Esophagus squamous epithelium (tissue), 5 donors: ENCODE measurements at regions not wholly inside any gene's neighbourhood (a gene's known extent, or its start where the extent isn't known, plus 50 kb on each side); places are given as distances from the start of the nearest gene placed in this dataset.
A peak's percentile ranks its signal among the peaks of the same experiment; 100 is the strongest.

Experiments used
- DNase-seq: peaks from one replicate; lab custom pipeline; 2025; lab: John Stamatoyannopoulos, UW
- H3K27ac ChIP-seq, 4 donors: fragments of 200-600 bp; sonication (generic); one replicate each; pipeline ENCODE4 v1.5.1; 2016 to 2019; ENCODE audit warnings: mild to moderate bottlenecking in 1 of 4
- H3K27me3 ChIP-seq, 4 donors: fragments of 200-600 bp; sonication (generic); 1 replicate in 3 of 4; 2 replicates in 1 of 4; pipeline versions ENCODE4 v1.5.1 to v1.6.0; 2017 to 2021; ENCODE audit warnings: antibody characterized with exemption in 1 of 4
- H3K36me3 ChIP-seq, 3 donors: fragments of 200-600 bp; sonication (generic); one replicate each; pipeline ENCODE4 v1.5.1; 2016 to 2019
- H3K4me1 ChIP-seq, 3 donors: fragments of 200-600 bp; sonication (generic); one replicate each; pipeline ENCODE4 v1.5.1; 2017 to 2019
- H3K4me3 ChIP-seq, 4 donors: fragments of 200-600 bp; sonication (generic); 1 replicate in 3 of 4; 2 replicates in 1 of 4; pipeline ENCODE4 v1.5.1; 2016 to 2019; ENCODE audit warnings: mild to moderate bottlenecking in 2 of 4, moderate library complexity in 1 of 4
- H3K9me3 ChIP-seq, 3 donors: fragments of 200-600 bp; sonication (generic); one replicate each; pipeline ENCODE4 v1.5.1; 2016 to 2019
- CTCF ChIP-seq, 6 experiments: fragments of 450-650 bp in 4 of 6; fragments of 200-600 bp in 2 of 6; sonication (generic) in 2 of 6; IDR thresholded peaks; one replicate each; pipeline ENCODE4 v1.5.1; 2016 to 2019; ENCODE audit warnings: antibody characterized with exemption in 6 of 6, mild to moderate bottlenecking in 4 of 6, moderate library complexity in 4 of 6
- POLR2A ChIP-seq, 4 donors: fragments of 450-650 bp; IDR thresholded peaks; one replicate each; pipeline ENCODE4 v1.6.1; 2017; ENCODE audit warnings: antibody characterized with exemption in 4 of 4, mild to moderate bottlenecking in 4 of 4, moderate library complexity in 3 of 4
- WGBS, 2 donors: methylation state at CpG; one replicate each; pipeline ENCODE4 v1.1.5; 2018; 5-methylcytosine and 5-hydroxymethylcytosine counted together
- intact Hi-C: fragments of 100-400 bp; cut with DNase I; formaldehyde crosslinking; loops from one replicate; pipeline ENCODE4 v1.15.0; 2022
- donor health status: DM: yes; HTN: yes; CAD: no.

- TF ChIP-seq CTCF (IDR thresholded peaks at IDR 0.05), result no peak
- no peak for TF ChIP-seq POLR2A (IDR thresholded peaks at IDR 0.05)
- 63% methylated on average over 5 of the region's 5 CpGs for WGBS, 2 donors
- intact Hi-C loops, result no loop called here
- Histone ChIP-seq H3K36me3 (no peaks in the 10 kb centered on the region), H3K9me3 (no peaks in the 10 kb centered on the region), H3K4me3 (no peak overlapping the region), H3K27me3 (no peaks in the 10 kb centered on the region), H3K27ac (no peak overlapping the region), H3K4me1 (peaks cover 0 to 5% (median 0%) of the 10 kb centered on the region in 3 donors)
- no peak for DNase-seq
Measured at GRCh38 chr5:142378737-142379634, 54.2 kb upstream of the SPRY4 start.

- Histone ChIP-seq H3K9me3 (no peaks in the 10 kb centered on the region), H3K27ac (peak overlapping the region in 3 of 4 donors; percentile 49 to 71 (median 57)), H3K27me3 (no peaks in the 10 kb centered on the region), H3K4me3 (no peak overlapping the region), H3K4me1 (peaks cover 0 to 5% (median 0%) of the 10 kb centered on the region in 3 donors), H3K36me3 (no peaks in the 10 kb centered on the region)
- intact Hi-C loops, result no loop called here
- DNase-seq, result no peak
- 64 to 65% methylated on average over 8 of the region's 8 CpGs for WGBS, 2 donors
- no peak for TF ChIP-seq POLR2A (IDR thresholded peaks at IDR 0.05)
- no peak for TF ChIP-seq CTCF (IDR thresholded peaks at IDR 0.05)
Measured at GRCh38 chr5:142375944-142376411, 51.2 kb upstream of the SPRY4 start.
